Suprapubic skin (tissue), 4 donors: ENCODE measurements at regions not wholly inside any gene's neighbourhood (a gene's known extent, or its start where the extent isn't known, plus 50 kb on each side); places are given as distances from the start of the nearest gene placed in this dataset.

Experiments
- DNase-seq, 2 donors: peaks; one replicate each; pipeline ENCODE4 v3.0.0-alpha.2; 2019; ENCODE audit warnings: low spot score in 2 of 2
- H3K27ac ChIP-seq: fragments of 200-600 bp; sonication (generic); one replicate; pipeline ENCODE4 v1.5.1; 2019
- H3K27me3 ChIP-seq: fragments of 200-600 bp; sonication (generic); one replicate; pipeline ENCODE4 v1.5.1; 2019
- H3K36me3 ChIP-seq: fragments of 200-600 bp; sonication (generic); one replicate; pipeline ENCODE4 v1.5.1; 2019
- H3K4me1 ChIP-seq: fragments of 200-600 bp; sonication (generic); one replicate; pipeline ENCODE4 v1.5.1; 2019
- H3K4me3 ChIP-seq: fragments of 200-600 bp; sonication (generic); one replicate; pipeline ENCODE4 v1.5.1; 2019; ENCODE audit warnings: mild to moderate bottlenecking
- H3K9me3 ChIP-seq: fragments of 200-600 bp; sonication (generic); one replicate; pipeline ENCODE4 v1.5.1; 2019
- EP300 ChIP-seq: sonication (generic); formaldehyde crosslinking; IDR thresholded peaks from one replicate; pipeline ENCODE4 v1.6.1; 2017; ENCODE audit warnings: antibody characterized with exemption
- POLR2A ChIP-seq, 2 donors: fragments of 450-650 bp; IDR thresholded peaks; one replicate each; pipeline ENCODE4 v1.6.1; 2017; ENCODE audit warnings: antibody characterized with exemption in 2 of 2, mild to moderate bottlenecking in 2 of 2, moderate library complexity in 2 of 2
- POLR2AphosphoS5 ChIP-seq, 3 donors: sonication (generic); formaldehyde crosslinking; IDR thresholded peaks; one replicate each; pipeline ENCODE4 v1.6.1; 2017; ENCODE audit warnings: antibody characterized with exemption in 3 of 3
- WGBS: methylation state at CpG from one replicate; pipeline ENCODE4 v1.1.5; 2018; 5-methylcytosine and 5-hydroxymethylcytosine counted together
- TF ChIP-seq, protein P1 (sequence below), 2 donors: fragments of 200-600 bp in 1 of 2; fragments of 450-650 bp in 1 of 2; sonication (generic) in 1 of 2; IDR thresholded peaks; one replicate each; pipeline ENCODE4 v1.5.1; 2016 to 2019; ENCODE audit warnings: antibody characterized with exemption in 2 of 2, mild to moderate bottlenecking in 1 of 2, moderate library complexity in 1 of 2

- H3K9me3 ChIP-seq, result no peaks in the 10 kb centered on the region
- H3K27ac ChIP-seq, result no peak overlapping the region
- no peak overlapping the region for H3K4me3 ChIP-seq
- WGBS, result 61% methylated on average over 2 of the region's 2 CpGs
- DNase-seq, result no peak
- no peaks in the 10 kb centered on the region for H3K4me1 ChIP-seq
- TF ChIP-seq POLR2AphosphoS5 (IDR thresholded peaks at IDR 0.05), result no peak
- TF ChIP-seq POLR2A (IDR thresholded peaks at IDR 0.05), result no peak
- TF ChIP-seq, protein P1, sequence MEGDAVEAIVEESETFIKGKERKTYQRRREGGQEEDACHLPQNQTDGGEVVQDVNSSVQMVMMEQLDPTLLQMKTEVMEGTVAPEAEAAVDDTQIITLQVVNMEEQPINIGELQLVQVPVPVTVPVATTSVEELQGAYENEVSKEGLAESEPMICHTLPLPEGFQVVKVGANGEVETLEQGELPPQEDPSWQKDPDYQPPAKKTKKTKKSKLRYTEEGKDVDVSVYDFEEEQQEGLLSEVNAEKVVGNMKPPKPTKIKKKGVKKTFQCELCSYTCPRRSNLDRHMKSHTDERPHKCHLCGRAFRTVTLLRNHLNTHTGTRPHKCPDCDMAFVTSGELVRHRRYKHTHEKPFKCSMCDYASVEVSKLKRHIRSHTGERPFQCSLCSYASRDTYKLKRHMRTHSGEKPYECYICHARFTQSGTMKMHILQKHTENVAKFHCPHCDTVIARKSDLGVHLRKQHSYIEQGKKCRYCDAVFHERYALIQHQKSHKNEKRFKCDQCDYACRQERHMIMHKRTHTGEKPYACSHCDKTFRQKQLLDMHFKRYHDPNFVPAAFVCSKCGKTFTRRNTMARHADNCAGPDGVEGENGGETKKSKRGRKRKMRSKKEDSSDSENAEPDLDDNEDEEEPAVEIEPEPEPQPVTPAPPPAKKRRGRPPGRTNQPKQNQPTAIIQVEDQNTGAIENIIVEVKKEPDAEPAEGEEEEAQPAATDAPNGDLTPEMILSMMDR (IDR thresholded peaks at IDR 0.05), result no peak
- no peak for TF ChIP-seq EP300
- no peaks in the 10 kb centered on the region for H3K36me3 ChIP-seq
- no peaks in the 10 kb centered on the region for H3K27me3 ChIP-seq
Observed at GRCh38 chr14:38404616-38405015, 148.7 kb upstream of the CLEC14A start.

DNA sequence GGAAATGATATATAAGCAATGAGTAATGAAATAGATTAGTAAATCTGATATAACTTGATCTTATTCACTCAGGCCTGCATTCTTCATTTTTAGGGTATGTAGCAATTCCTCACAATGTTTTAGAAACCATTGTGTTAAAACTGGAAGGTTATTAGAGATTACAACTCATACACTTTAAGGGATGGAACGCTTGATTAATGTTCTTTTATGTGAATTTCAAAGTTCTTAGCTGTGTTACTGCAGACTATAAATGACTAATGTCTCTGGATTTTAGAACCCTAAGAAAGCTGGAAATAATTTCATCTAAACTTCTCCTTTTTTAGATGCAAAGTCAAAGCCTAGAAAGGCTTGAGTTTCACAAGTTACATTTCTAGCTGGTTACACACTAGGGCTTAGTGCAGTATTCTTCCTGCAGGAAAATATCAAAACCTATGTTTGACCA is 148.2 kb upstream of the CLEC14A start:
- 45% methylated on average over 1 of the region's 1 CpG for WGBS
- Histone ChIP-seq H3K4me1 (no peaks in the 10 kb centered on the region), H3K36me3 (no peaks in the 10 kb centered on the region), H3K4me3 (no peak overlapping the region), H3K27ac (no peak overlapping the region), H3K9me3 (no peaks in the 10 kb centered on the region), H3K27me3 (no peaks in the 10 kb centered on the region)
- DNase-seq, result no peak
- no peak for TF ChIP-seq POLR2AphosphoS5 (IDR thresholded peaks at IDR 0.05)
- no peak for TF ChIP-seq EP300
- no peak for TF ChIP-seq POLR2A (IDR thresholded peaks at IDR 0.05)
- TF ChIP-seq, protein P1 (IDR thresholded peaks at IDR 0.05), result no peak

GRCh38 chr14:38400751-38401150 is 144.9 kb upstream of the CLEC14A start:
- H3K27me3 ChIP-seq, result no peaks in the 10 kb centered on the region
- H3K4me3 ChIP-seq, result no peak overlapping the region
- 76% methylated on average over 3 of the region's 3 CpGs for WGBS
- no peaks in the 10 kb centered on the region for H3K36me3 ChIP-seq
- no peak for DNase-seq
- no peak overlapping the region for H3K27ac ChIP-seq
- TF ChIP-seq, protein P1 (IDR thresholded peaks at IDR 0.05), result no peak
- TF ChIP-seq EP300 (no peak), POLR2A (IDR thresholded peaks at IDR 0.05) (no peak), POLR2AphosphoS5 (IDR thresholded peaks at IDR 0.05) (no peak)
- H3K4me1 ChIP-seq, result no peaks in the 10 kb centered on the region
- H3K9me3 ChIP-seq, result no peaks in the 10 kb centered on the region

DNA sequence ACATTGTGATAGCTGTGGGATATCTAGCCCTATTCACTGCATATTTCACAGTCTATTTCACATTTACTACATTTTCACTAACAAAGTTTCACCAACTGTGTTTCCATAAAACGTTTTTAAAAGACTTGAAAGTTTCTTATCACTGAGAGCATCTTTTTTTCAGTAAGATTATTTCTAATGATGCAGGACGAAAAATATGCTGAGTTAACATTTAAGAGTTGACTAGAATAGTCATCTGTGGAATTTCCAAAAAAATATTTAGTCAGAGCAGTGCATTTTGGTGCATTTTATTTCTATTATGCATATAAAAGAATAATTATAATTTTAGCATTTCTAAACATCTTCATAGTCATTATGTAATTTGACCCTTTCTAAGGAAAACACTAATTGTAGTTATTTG is 143.8 kb upstream of the CLEC14A start:
- WGBS, result 29% methylated on average over 2 of the region's 2 CpGs
- H3K27me3 ChIP-seq, result no peaks in the 10 kb centered on the region
- H3K4me3 ChIP-seq, result no peak overlapping the region
- no peaks in the 10 kb centered on the region for H3K36me3 ChIP-seq
- no peak overlapping the region for H3K27ac ChIP-seq
- no peaks in the 10 kb centered on the region for H3K9me3 ChIP-seq
- TF ChIP-seq EP300, result no peak
- no peak for TF ChIP-seq POLR2A (IDR thresholded peaks at IDR 0.05)
- TF ChIP-seq, protein P1 (IDR thresholded peaks at IDR 0.05), result no peak
- TF ChIP-seq POLR2AphosphoS5 (IDR thresholded peaks at IDR 0.05), result no peak
- DNase-seq, result no peak
- no peaks in the 10 kb centered on the region for H3K4me1 ChIP-seq

DNA sequence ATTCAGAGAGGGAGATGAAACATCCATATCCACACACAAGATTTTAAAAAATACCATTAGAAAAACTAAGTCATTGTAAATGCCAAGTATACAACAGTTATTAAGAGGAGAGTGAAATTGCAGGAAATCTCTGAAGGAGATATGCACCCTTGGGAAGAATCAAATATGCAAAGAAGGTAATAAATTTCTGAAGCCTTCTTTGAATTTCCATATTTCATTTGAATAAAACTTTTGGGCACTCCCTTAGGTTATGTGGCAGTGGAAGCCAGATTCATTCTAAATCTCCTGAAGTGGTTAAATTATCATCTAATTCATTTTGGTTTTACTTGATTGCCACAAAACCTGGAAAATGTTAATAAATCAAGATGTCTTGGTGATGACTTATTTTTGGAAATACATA is 138.9 kb upstream of the CLEC14A start:
- Histone ChIP-seq H3K4me3 (no peak overlapping the region), H3K27me3 (no peaks in the 10 kb centered on the region), H3K36me3 (no peaks in the 10 kb centered on the region), H3K27ac (no peak overlapping the region), H3K4me1 (no peaks in the 10 kb centered on the region), H3K9me3 (no peaks in the 10 kb centered on the region)
- TF ChIP-seq POLR2AphosphoS5 (IDR thresholded peaks at IDR 0.05) (no peak), EP300 (no peak), POLR2A (IDR thresholded peaks at IDR 0.05) (no peak)
- TF ChIP-seq, protein P1 (IDR thresholded peaks at IDR 0.05), result no peak
- DNase-seq, result no peak
